Superior temporal gyrus (tissue), 1 donor: ENCODE measurements at regions not wholly inside any gene's neighbourhood (a gene's known extent, or its start where the extent isn't known, plus 50 kb on each side); places are given as distances from the start of the nearest gene placed in this dataset.

Experiments
- DNase-seq: peaks from one replicate; pipeline ENCODE4 v3.0.0-alpha.2; 2016; ENCODE audit errors: extremely low spot score

DNA sequence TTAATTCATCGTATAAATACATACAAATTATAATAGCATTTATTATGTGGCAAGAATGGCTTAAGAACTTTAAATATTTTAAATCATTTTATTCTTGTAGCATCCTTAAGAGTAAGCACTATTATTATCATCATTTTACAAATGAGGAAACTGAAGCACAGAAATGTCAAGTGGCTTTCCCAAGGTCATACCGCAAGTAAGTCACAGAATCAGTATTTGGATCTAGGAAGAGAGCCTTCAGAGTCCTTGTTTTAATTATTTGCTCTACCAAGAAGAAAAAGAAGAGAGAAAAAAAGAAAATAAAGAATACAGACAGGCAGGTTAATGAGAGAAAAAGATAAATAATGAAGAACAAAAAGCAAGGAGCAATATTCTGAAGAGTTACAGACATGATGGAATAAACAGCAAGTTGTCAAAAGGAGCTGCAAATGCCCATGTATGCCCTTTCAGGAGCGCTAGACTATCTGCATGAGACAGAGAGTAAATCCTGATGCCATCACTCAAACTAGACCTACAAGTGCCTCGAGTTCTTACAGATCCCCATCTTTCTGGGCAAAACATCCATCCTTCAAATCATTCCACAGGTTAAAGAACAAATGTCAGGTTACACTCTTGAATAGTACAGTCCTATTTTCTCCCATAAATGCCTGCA, 57.8 kb upstream of the ETAA1 start:
- no peak for DNase-seq

DNA sequence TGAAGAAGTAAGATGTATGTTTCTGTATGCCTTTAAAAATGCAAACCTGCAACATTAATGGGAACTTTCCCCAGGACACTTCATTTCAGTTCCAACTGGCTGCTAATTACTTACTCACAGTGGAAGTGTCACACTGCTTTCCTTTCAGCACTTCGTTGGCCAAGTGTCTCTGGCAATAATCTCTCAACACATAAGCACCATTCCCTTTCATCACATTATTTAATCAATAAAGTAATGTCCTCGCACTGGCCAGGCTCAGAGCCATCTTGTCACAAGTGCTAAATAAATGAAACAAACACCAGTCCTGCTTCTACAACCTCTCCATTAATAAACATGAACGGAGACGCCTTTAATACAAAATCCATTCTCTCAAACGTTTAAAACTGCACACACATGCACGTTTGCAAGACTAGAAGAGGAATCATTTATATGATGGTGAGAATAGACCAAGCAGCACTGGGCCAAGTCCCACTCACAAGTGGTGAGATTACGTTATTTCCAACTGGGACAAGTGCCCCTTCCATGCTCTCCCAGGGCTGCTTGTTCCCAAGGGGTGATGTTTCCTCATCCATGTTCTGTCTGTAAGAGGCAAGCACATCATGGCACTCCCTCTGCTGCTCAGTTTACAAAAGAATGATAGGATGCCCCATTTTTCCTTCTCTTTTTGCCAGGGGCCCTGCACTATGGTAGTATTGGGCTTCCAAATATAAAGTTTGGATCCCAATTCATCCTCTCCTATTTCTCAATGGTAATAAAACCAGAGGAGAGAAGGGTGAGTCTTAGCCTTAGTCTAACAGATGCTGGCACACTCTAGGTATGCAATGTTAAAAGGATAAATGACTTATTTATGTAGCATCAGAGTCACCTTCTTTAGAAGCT, 56.8 kb upstream of the ETAA1 start:
- no peak for DNase-seq

DNA sequence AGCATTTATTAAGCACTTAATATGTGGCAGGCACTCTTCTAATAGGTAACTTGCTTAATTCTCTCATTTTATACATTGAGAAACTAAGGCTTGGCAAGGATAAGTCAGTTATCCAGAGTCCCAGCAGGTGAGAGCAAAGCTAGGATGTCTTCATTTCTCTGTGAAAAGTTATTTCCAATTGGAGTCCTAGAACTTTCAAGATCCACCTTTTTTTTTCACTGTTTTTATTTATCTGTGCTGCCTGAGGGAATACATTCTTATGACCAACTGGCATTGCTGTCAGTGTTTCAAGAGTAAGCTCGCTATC, 56.2 kb upstream of the ETAA1 start:
- DNase-seq: no peak

DNA sequence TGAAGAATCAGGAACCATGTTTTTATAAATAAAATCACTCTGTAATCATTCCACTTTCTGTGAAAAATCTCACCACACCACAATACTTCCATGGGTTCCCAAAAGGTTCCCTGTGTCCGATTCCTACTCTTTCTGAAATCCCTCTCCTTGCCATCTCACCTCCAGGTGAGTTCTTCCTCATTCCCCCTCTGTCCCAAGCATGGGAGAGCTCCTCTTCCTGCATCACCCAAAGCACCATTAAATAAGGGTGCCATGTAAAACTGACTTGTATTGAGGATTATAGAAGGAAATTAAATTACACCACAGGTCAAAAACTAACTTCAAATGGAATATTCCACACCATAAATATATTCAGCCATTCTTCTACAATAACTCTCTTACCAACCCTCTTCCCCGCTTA, 55.8 kb upstream of the ETAA1 start:
- DNase-seq: no peak

DNA sequence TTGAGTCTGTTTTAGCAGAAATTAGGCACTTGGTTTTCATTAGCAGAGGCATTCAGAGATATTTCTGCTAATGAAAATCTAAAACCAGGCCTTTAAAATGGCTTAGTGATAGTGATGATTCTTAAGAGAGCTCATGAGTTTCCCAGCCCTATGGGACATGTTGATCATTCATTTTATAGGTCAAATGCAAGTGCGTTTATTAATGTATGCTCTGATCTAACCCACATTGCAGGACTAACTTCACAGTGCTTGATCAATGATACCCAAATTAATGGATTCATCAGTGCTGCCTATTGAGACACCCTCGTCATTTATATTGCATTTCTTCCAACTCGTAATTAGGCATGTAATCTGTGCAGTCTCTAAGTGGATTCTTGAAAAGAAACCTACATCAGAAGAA, 54.7 kb upstream of the ETAA1 start:
- no peak for DNase-seq

DNA sequence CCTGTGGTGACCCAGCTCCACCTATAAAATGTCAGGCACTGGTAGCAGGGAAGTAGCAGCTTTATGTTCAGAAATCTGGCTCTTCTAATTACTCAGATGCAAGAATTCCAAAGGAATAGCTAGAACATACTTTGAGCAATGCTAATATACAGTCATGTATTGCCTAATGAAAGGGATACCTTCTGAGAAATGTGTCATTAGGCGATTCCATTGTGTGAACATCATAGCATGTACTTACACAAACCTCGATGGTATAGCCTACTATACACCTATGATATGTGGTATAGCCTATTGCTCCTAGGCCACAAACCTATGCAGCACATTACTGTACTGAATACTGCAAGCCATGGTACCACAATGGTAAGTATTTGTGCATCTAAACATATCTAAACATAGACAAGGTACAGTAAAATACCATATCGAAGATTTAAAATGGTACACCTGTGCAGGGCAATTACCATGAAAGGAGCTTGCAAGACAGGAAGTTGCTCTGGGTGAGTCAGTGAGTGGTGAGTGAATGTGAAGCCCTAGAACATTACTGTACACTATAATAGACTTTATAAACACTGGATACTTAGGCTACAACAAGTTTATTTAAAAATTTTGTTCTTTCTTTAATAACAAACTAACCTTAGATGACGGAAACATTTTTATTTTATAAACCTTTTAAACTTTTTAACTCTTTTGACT, 50.3 kb upstream of the ETAA1 start:
- DNase-seq: no peak
